GM19467 (cell line): ENCODE measurements at regions not wholly inside any gene's neighbourhood (a gene's known extent, or its start where the extent isn't known, plus 50 kb on each side); places are given as distances from the start of the nearest gene placed in this dataset.

Experiments
- ATAC-seq: cut with Tn5 transposase; IDR thresholded peaks from one replicate; pipeline ENCODE4 v1.9.1; 2021; ENCODE audit warnings: mild to moderate bottlenecking, moderate library complexity; ENCODE audit not compliant: unreplicated experiment

GRCh38 chr15:77557564-77557963 lies 75.1 kb downstream of the LINGO1 start:
- ATAC-seq: no peak

GRCh38 chr15:77557144-77557543 lies 75.6 kb downstream of the LINGO1 start:
- ATAC-seq: no peak

- no peak for ATAC-seq
These were observed 76.1 kb downstream of the LINGO1 start for GRCh38 chr15:77556622-77557021.

GRCh38 chr15:77555232-77555631 lies 77.5 kb downstream of the LINGO1 start:
- ATAC-seq: no peak

GRCh38 chr15:77554306-77555080 lies 78.2 kb downstream of the LINGO1 start:
- ATAC-seq: no peak

GRCh38 chr15:77553695-77554094 lies 79.0 kb downstream of the LINGO1 start:
- no peak for ATAC-seq

GRCh38 chr15:77553257-77553656 lies 79.5 kb downstream of the LINGO1 start:
- ATAC-seq: no peak

DNA sequence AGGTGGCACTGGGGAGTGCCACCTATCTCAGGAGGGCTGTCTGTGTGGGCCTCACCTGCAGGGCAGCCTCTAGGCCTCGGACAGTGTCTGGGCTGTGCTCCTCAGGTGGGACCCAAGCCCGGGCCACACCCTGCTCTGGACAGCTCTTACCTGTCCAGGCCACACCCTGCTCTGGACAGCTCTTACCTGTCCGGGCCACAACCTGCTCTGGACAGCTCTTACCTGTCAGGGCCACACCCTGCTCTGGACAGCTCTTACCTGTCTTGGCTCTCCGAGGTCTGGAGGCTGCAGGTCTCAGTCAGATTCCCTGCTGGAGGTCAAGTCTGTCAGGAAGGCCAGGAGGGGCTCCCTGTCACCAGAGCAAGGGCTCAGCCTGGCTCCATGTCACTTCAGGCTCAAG lies 80.6 kb downstream of the LINGO1 start:
- ATAC-seq: no peak

DNA sequence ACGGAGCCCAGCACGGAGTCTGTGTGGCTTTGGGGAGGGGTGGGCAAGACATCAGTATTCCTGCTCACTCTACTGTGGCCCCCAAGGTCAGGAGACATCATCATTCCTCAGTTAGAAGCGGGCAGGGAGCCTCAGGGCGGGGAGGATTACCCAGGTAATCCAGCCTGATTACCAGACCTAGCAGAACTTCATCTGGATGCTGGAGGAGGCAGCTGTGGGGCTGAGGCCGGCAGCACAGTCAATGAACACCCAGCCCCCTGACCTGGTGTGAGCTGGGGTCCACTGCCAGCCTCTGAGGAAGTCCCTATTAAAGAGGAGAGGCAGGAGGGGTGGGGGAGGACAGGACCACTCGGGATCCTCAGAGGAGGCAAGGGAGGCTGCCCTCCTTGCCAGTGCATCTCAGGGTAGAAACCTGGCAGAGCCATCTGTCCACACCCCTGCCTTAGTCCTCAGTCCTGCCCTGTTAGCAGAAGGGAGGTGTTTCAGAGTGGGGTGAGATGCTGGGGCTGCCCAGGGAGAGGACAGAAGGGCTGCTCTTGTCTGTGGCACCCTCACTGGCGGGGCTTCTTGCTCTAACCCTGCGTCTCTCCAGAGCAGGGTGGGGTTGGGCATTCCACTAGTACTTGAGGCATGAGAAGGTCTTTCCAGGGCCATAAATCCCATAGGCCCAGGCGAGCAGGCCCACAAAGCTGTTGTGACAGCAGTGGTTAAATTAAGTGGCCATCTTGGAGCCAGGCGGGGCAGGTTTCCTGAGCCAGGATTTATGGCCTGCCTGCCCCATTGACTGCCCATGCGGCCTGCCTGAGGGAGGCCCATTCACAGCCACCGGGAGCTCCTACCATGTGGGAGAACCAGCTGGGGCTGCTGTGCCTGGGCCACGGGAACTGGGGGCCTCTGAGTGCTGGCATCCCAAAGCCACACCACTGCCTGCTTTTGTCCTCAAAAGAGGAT lies 82.1 kb downstream of the LINGO1 start:
- ATAC-seq: no peak

DNA sequence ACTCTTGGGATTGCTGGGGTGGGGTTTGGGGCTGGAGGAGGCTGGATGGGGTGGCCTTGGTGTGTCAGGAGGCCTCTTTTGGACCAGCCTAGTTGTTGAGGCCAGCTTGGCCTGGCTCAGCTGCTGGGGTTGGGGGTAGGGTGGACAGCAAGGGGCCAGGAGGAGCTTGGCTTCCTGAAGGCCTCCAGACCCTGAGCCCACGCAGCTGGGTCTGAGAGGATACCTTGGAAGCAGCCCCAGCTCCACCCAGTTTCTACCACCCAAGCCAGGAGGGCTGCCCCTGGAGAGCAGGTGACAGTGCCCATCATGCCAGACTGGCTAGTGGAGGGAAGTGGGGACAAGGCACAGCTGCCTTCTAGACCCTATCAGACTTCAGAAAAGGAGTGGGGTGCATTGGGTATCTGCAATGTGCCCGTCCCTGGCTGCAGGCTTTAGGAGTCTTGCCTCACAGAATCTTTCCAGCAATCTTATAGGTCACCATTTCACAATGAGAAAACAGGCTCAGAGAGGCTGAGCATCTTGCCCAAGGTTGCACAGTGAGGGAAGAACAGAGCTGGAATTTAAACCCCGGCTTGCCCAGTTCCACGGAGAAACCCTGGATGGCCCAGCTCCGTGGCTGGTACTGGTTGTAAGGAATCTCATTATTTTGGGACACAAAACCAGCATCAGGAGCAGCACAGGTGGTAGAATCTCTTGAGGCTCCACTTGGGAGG lies 83.0 kb downstream of the LINGO1 start:
- ATAC-seq: no peak

DNA sequence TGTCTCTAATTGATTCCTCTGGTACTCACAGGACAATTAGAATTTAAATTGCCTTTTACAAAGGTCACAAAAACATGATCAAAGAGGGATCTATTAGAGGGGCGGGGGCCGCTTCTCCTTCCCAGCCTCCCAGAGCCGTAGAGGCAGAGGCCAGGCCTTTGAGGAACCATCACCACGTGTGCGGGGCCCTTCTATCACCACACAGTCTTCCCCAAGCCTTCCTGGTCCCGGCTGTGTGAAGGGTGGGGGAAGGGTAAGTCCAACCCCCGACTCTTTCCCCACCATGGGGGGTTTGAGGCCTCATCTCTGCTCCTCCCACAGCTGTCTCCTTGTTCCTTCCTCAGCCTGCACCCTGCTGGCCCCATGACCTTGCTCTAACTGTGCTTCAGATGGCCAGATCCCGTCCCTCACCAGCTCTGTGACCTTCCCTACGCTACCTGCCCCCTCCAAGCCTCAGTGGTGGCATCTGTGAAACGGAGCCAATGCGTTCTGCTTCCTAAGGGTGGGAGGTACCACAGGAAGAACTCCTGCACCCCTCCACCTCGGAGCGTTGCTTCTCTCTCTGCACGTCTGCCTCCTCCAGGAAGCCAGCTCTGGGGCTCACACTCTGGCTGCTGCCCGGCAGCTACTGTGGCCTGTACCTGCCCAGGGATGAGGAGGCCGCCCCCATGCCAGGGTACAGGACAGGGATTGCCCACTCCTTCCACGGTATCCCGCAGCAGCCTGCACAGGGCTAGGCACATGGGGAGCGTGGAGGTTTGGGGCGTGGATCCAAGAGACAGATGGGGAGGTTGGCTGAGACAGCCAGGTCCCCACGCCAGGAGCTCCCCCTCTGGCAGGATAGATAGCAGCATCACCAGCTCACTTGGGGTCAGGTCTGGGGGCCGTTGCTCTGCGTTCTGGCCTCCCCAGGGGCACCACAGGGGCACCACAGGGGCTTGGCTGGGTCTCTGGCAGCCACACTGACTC lies 83.8 kb downstream of the LINGO1 start:
- ATAC-seq: no peak

- no peak for ATAC-seq
These were observed 84.7 kb downstream of the LINGO1 start for GRCh38 chr15:77547801-77548588.

DNA sequence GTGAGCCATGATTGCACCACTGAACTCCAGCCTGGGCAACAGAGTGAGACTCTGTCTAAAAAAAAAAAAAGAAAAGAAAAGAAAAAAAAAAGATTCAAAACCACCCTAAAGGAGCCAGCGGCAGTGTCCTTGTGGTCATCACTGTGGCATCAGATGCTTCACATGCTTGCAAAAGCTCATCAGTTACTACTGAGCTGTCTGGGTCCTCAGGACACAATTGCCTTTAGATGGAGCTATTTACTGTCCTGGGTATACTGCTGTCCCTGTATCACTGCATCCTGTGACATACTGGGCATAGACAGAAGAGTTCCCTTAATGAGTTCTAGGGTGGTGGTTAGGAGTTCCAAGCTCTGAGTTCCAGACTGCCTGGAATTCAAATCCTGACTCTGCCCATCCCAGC lies 85.8 kb downstream of the LINGO1 start:
- no peak for ATAC-seq

DNA sequence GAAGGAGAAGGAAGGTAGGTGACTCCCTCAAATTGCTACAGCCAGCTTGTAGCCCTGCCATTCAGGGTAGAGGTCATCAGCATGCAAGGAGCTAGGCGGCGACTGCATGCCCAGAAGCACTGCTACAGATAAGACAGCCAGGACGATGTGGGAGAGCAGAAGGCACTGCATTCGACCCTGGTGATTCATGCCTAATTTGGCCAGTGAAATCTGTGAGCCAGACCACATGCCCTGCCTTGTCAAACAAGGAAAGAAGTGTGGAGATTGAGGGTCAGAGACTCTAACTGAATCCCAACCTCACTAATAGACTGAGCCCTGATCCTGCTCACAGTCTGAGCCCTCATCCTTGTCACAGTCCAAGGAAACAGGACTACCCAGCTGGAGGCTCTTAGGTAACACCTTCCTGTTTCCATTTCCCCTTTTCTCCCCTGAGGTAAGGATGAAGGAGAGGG lies 86.6 kb downstream of the LINGO1 start:
- no peak for ATAC-seq

DNA sequence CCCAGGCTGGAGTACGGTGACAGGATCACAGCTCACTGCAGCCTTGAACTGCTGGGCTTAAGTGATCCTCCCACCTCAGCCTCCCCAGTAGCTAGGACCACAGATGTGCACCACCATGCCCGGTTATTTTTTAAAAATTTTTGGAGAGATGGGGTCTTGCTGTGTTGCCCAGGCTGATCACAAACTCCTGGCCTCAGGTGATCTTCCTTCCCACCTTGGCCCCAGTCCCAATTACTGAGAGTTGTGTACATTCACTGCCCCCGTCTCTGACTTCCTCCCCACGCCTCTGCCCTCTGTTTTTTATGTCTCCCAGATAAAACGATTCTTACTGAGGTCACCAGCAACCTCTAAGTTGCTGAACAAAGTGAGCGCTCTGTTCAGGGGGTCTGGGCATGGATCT lies 87.7 kb downstream of the LINGO1 start:
- no peak for ATAC-seq

- no peak for ATAC-seq
These were observed 88.5 kb downstream of the LINGO1 start for GRCh38 chr15:77544162-77544561.

GRCh38 chr15:77543159-77543882 lies 89.4 kb downstream of the LINGO1 start:
- ATAC-seq: peak; percentile 72

GRCh38 chr15:77542491-77543001 lies 90.2 kb downstream of the LINGO1 start:
- ATAC-seq: no peak
